Prostate gland (tissue), 2 donors: ENCODE measurements at regions not wholly inside any gene's neighbourhood (a gene's known extent, or its start where the extent isn't known, plus 50 kb on each side); places are given as distances from the start of the nearest gene placed in this dataset.
A peak's percentile ranks its signal among the peaks of the same experiment; 100 is the strongest.

Source experiments
- DNase-seq: peaks from one replicate; pipeline ENCODE4 v3.0.0-alpha.2; 2019; ENCODE audit warnings: low spot score
- H3K27ac ChIP-seq, 2 donors: fragments of 200-600 bp; sonication (generic); 2 replicates each; pipeline ENCODE4 v1.5.1; 2017 to 2019
- H3K27me3 ChIP-seq: fragments of 200-600 bp; sonication (generic); replicated peaks from 2 replicates; pipeline ENCODE4 v1.5.1; 2019; ENCODE audit not compliant: insufficient read depth
- H3K36me3 ChIP-seq, 2 donors: fragments of 200-600 bp; sonication (generic); 1 replicate in 1 of 2; 2 replicates in 1 of 2; pipeline versions ENCODE4 v1.5.1 to v1.8.1; 2017 to 2019
- H3K4me1 ChIP-seq: fragments of 200-600 bp; sonication (generic); replicated peaks from 2 replicates; pipeline ENCODE4 v1.5.1; 2019
- H3K4me3 ChIP-seq, 2 donors: fragments of 200-600 bp; sonication (generic); 2 replicates each; pipeline ENCODE4 v1.5.1; 2017 to 2019
- H3K9me3 ChIP-seq: fragments of 200-600 bp; sonication (generic); 2 replicates; pipeline ENCODE4 v1.5.1; 2017
- CTCF ChIP-seq, 4 experiments: fragments of 200-600 bp in 2 of 4; fragments of 450-650 bp in 2 of 4; sonication (generic) in 2 of 4; IDR thresholded peaks; 1 replicate in 3 of 4; 2 replicates in 1 of 4; pipeline ENCODE4 v1.5.1; 2016 to 2019; ENCODE audit warnings: antibody characterized with exemption in 4 of 4, mild to moderate bottlenecking in 2 of 4, moderate library complexity in 2 of 4
- POLR2A ChIP-seq: fragments of 450-650 bp; IDR thresholded peaks from one replicate; pipeline ENCODE4 v1.6.1; 2016; ENCODE audit warnings: antibody characterized with exemption, mild to moderate bottlenecking
- POLR2AphosphoS5 ChIP-seq: sonication (generic); formaldehyde crosslinking; IDR thresholded peaks from one replicate; pipeline ENCODE4 v1.6.1; 2017; ENCODE audit warnings: antibody characterized with exemption
- WGBS: methylation state at CpG from one replicate; pipeline ENCODE4 v1.1.5; 2018; 5-methylcytosine and 5-hydroxymethylcytosine counted together
- intact Hi-C: fragments of 100-400 bp; cut with DNase I; formaldehyde crosslinking; loops from one replicate; pipeline ENCODE4 v1.14.2; 2022

GRCh38 chr19:28466107-28467045, 746.6 kb downstream of the UQCRFS1 start:
- Histone ChIP-seq H3K4me3 (no peak overlapping the region), H3K9me3 (no peaks in the 10 kb centered on the region), H3K27ac (no peak overlapping the region), H3K36me3 (no peaks in the 10 kb centered on the region), H3K27me3 (no peaks in the 10 kb centered on the region), H3K4me1 (no peaks in the 10 kb centered on the region)
- intact Hi-C loops: loop anchor here (5.0 kb wide), 1 partner anchor 411 kb away; no protein-coding TSS in a partner anchor
- WGBS: 72% methylated on average over 9 of the region's 9 CpGs
- peak; percentile 19 for DNase-seq
- TF ChIP-seq POLR2A: no peak
- TF ChIP-seq POLR2AphosphoS5: no peak
- TF ChIP-seq CTCF (IDR thresholded peaks at IDR 0.05): peak; percentile 37 to 79 (median 40)

- Histone ChIP-seq H3K9me3 (no peaks in the 10 kb centered on the region), H3K27me3 (no peaks in the 10 kb centered on the region), H3K36me3 (no peaks in the 10 kb centered on the region), H3K27ac (no peak overlapping the region), H3K4me3 (no peak overlapping the region), H3K4me1 (no peaks in the 10 kb centered on the region)
- intact Hi-C loops: loop anchor here (5.0 kb wide), 1 partner anchor 412 kb away; no protein-coding TSS in a partner anchor
- 79% methylated on average over 3 of the region's 3 CpGs for WGBS
- DNase-seq: no peak
- TF ChIP-seq CTCF (IDR thresholded peaks at IDR 0.05): no peak
- TF ChIP-seq POLR2A: no peak
- TF ChIP-seq POLR2AphosphoS5: no peak
Measured at GRCh38 chr19:28465371-28466086, 747.4 kb downstream of the UQCRFS1 start.

- Histone ChIP-seq H3K36me3 (no peaks in the 10 kb centered on the region), H3K4me3 (no peak overlapping the region), H3K4me1 (no peaks in the 10 kb centered on the region), H3K27me3 (no peaks in the 10 kb centered on the region), H3K27ac (no peak overlapping the region), H3K9me3 (no peaks in the 10 kb centered on the region)
- DNase-seq: no peak
- 86% methylated on average over 5 of the region's 5 CpGs for WGBS
- intact Hi-C loops: no loop called here
- no peak for TF ChIP-seq POLR2A
- no peak for TF ChIP-seq CTCF (IDR thresholded peaks at IDR 0.05)
- TF ChIP-seq POLR2AphosphoS5: no peak
Measured at GRCh38 chr19:28463493-28464053, 749.4 kb downstream of the UQCRFS1 start.

GRCh38 chr19:28457620-28458019, 755.3 kb downstream of the UQCRFS1 start:
- no peak for TF ChIP-seq POLR2AphosphoS5
- TF ChIP-seq CTCF (IDR thresholded peaks at IDR 0.05): no peak
- no peak for TF ChIP-seq POLR2A
- no peaks in the 10 kb centered on the region for H3K36me3 ChIP-seq
- no peak overlapping the region for H3K4me3 ChIP-seq
- 94% methylated on average over 2 of the region's 2 CpGs for WGBS
- intact Hi-C loops: no loop called here
- no peak for DNase-seq
- H3K9me3 ChIP-seq: no peaks in the 10 kb centered on the region
- no peaks in the 10 kb centered on the region for H3K27me3 ChIP-seq
- no peaks in the 10 kb centered on the region for H3K4me1 ChIP-seq
- H3K27ac ChIP-seq: no peak overlapping the region
